Liver (tissue), 8 donors: ENCODE measurements at regions not wholly inside any gene's neighbourhood (a gene's known extent, or its start where the extent isn't known, plus 50 kb on each side); places are given as distances from the start of the nearest gene placed in this dataset.

ENCODE experiments used
- DNase-seq: peaks from one replicate; pipeline ENCODE4 v3.0.0-alpha.2; 2017; ENCODE audit warnings: low spot score
- H3K27ac ChIP-seq, 2 donors: one replicate each; pipeline ENCODE4 v1.7.0; 2013; ENCODE audit warnings: inconsistent platforms in 2 of 2, low read length in 2 of 2, control low read depth in 1 of 2, low read depth in 1 of 2, mild to moderate bottlenecking in 1 of 2
- H3K27me3 ChIP-seq, 4 donors: one replicate each; pipeline versions ENCODE4 v1.6.1 to v1.7.0; 2013; ENCODE audit warnings: low read length in 3 of 4, inconsistent platforms in 1 of 4, mild to moderate bottlenecking in 1 of 4, moderate library complexity in 1 of 4; ENCODE audit not compliant: control insufficient read depth in 4 of 4, insufficient read depth in 4 of 4
- H3K36me3 ChIP-seq, 4 donors: one replicate each; pipeline versions ENCODE4 v1.6.1 to v1.7.0; 2013; ENCODE audit warnings: low read length in 3 of 4, mild to moderate bottlenecking in 3 of 4, low read depth in 1 of 4, moderate library complexity in 1 of 4; ENCODE audit not compliant: control insufficient read depth in 4 of 4, insufficient read depth in 3 of 4
- H3K4me1 ChIP-seq, 4 donors: one replicate each; pipeline versions ENCODE4 v1.6.1 to v1.7.0; 2013; ENCODE audit warnings: low read length in 3 of 4, mild to moderate bottlenecking in 3 of 4, moderate library complexity in 1 of 4; ENCODE audit not compliant: control insufficient read depth in 4 of 4, insufficient read depth in 4 of 4
- H3K4me3 ChIP-seq, 3 donors: one replicate each; pipeline versions ENCODE4 v1.6.1 to v1.7.0; 2013; ENCODE audit warnings: low read length in 3 of 3, control low read depth in 1 of 3, low read depth in 1 of 3, mild to moderate bottlenecking in 1 of 3
- H3K9ac ChIP-seq, 2 donors: one replicate each; pipeline ENCODE4 v1.7.0; 2013; ENCODE audit warnings: low read length in 2 of 2, mild to moderate bottlenecking in 2 of 2, moderate library complexity in 2 of 2, control low read depth in 1 of 2, low read depth in 1 of 2
- H3K9me3 ChIP-seq, 4 donors: one replicate each; pipeline versions ENCODE4 v1.6.1 to v1.7.0; 2013; ENCODE audit warnings: low read length in 3 of 4; ENCODE audit not compliant: control insufficient read depth in 4 of 4
- ATF3 ChIP-seq: IDR thresholded peaks from 2 replicates; pipeline ENCODE4 v1.6.1; 2016; ENCODE audit warnings: antibody characterized with exemption
- CTCF ChIP-seq: fragments of 150-350 bp; IDR thresholded peaks from 2 replicates; pipeline ENCODE4 v1.5.1; 2017; ENCODE audit warnings: improper control_type of control experiment, low read depth, low read length; ENCODE audit not compliant: missing input control
- EGR1 ChIP-seq, 2 donors: IDR thresholded peaks; 2 replicates each; pipeline ENCODE4 v1.6.1; 2016 to 2018; ENCODE audit warnings: antibody characterized with exemption in 2 of 2, low read depth in 2 of 2
- FOXA1 ChIP-seq: IDR thresholded peaks from 2 replicates; pipeline ENCODE4 v1.6.1; 2016; ENCODE audit warnings: antibody characterized with exemption
- FOXA2 ChIP-seq: IDR thresholded peaks from 2 replicates; pipeline ENCODE4 v1.6.1; 2016; ENCODE audit warnings: antibody characterized with exemption
- GABPA ChIP-seq, 2 donors: IDR thresholded peaks in 1 of 2; conservative IDR thresholded peaks in 1 of 2; 2 replicates each; pipeline ENCODE4 v1.6.1; 2016; ENCODE audit warnings: antibody characterized with exemption in 2 of 2, mild to moderate bottlenecking in 1 of 2, moderate library complexity in 1 of 2
- HNF4A ChIP-seq, 2 donors: conservative IDR thresholded peaks; 2 replicates each; pipeline ENCODE4 v1.6.1; 2016; ENCODE audit warnings: antibody characterized with exemption in 2 of 2, mild to moderate bottlenecking in 2 of 2
- HNF4G ChIP-seq: IDR thresholded peaks from 2 replicates; pipeline ENCODE4 v1.6.1; 2016; ENCODE audit warnings: antibody characterized with exemption
- JUND ChIP-seq, 2 donors: IDR thresholded peaks; 2 replicates each; pipeline ENCODE4 v1.6.1; 2016; ENCODE audit warnings: antibody characterized with exemption in 2 of 2
- MAX ChIP-seq: IDR thresholded peaks from 2 replicates; pipeline ENCODE4 v1.6.1; 2016; ENCODE audit warnings: antibody characterized with exemption
- NR2F2 ChIP-seq: IDR thresholded peaks from 2 replicates; pipeline ENCODE4 v1.6.1; 2016; ENCODE audit warnings: antibody characterized with exemption
- RAD21 ChIP-seq, 2 donors: IDR thresholded peaks; 2 replicates each; pipeline ENCODE4 v1.6.1; 2016; ENCODE audit warnings: antibody characterized with exemption in 2 of 2, mild to moderate bottlenecking in 2 of 2
- REST ChIP-seq: IDR thresholded peaks from 2 replicates; pipeline ENCODE4 v1.6.1; 2016; ENCODE audit warnings: antibody characterized with exemption, mild to moderate bottlenecking
- RXRA ChIP-seq, 2 donors: IDR thresholded peaks; 2 replicates each; pipeline ENCODE4 v1.6.1; 2017 to 2018; ENCODE audit warnings: antibody characterized with exemption in 2 of 2, mild to moderate bottlenecking in 1 of 2
- TAF1 ChIP-seq: conservative IDR thresholded peaks from 2 replicates; pipeline ENCODE4 v1.6.1; 2016; ENCODE audit warnings: antibody characterized with exemption, mild to moderate bottlenecking
- YY1 ChIP-seq: IDR thresholded peaks from 2 replicates; pipeline ENCODE4 v1.6.1; 2016; ENCODE audit warnings: antibody characterized with exemption, mild to moderate bottlenecking
- ZBTB33 ChIP-seq: IDR thresholded peaks from 2 replicates; pipeline ENCODE4 v1.6.1; 2016; ENCODE audit warnings: antibody characterized with exemption
- WGBS: extraction: QIAGEN DNeasy Blood & Tissue Kit; methylation state at CpG from one replicate; pipeline ENCODE4 v1.1.7; 2013; 5-methylcytosine and 5-hydroxymethylcytosine counted together
- donor health status: healthy.
- donor health status: healthy.
- donor health status: healthy.
- donor health status: healthy.
- donor health status: healthy.

- no peak overlapping the region for H3K27ac ChIP-seq
- TF ChIP-seq TAF1 (no peak), HNF4G (no peak), RXRA (IDR thresholded peaks at IDR 0.05) (no peak), MAX (no peak), ATF3 (no peak), ZBTB33 (no peak), EGR1 (IDR thresholded peaks at IDR 0.05; ENCODE audit: low read depth in 2 of 2) (no peak), FOXA2 (no peak), REST (no peak), HNF4A (conservative IDR thresholded peaks at IDR 0.05) (no peak), NR2F2 (no peak)
- DNase-seq: no peak
- peaks cover 0 to 6% (median 0%) of the 10 kb centered on the region in 4 donors for H3K27me3 ChIP-seq
- no peak overlapping the region for H3K4me3 ChIP-seq
- no peaks in the 10 kb centered on the region for H3K4me1 ChIP-seq
- WGBS: 93% methylated on average over 6 of the region's 6 CpGs
- H3K9me3 ChIP-seq: peaks cover 0 to 4% (median under 1%) of the 10 kb centered on the region in 4 donors
- no peak overlapping the region for H3K9ac ChIP-seq
- no peaks in the 10 kb centered on the region for H3K36me3 ChIP-seq
Measured at GRCh38 chr3:6255229-6255628, 605.7 kb upstream of the GRM7 start.

- no peak for DNase-seq
- H3K9ac ChIP-seq: no peak overlapping the region
- H3K9me3 ChIP-seq: no peaks in the 10 kb centered on the region
- peaks cover 0 to 4% (median 0%) of the 10 kb centered on the region in 4 donors for H3K27me3 ChIP-seq
- no peak overlapping the region for H3K4me3 ChIP-seq
- WGBS: 76% methylated on average over 5 of the region's 5 CpGs
- no peaks in the 10 kb centered on the region for H3K36me3 ChIP-seq
- H3K4me1 ChIP-seq: no peaks in the 10 kb centered on the region
- H3K27ac ChIP-seq: no peak overlapping the region
- no peak for TF ChIP-seq HNF4G
- no peak for TF ChIP-seq REST
- TF ChIP-seq FOXA1: no peak
- no peak for TF ChIP-seq GABPA (IDR thresholded peaks at IDR 0.05 in 1 of 2, conservative IDR thresholded peaks at IDR 0.05 in 1 of 2)
- TF ChIP-seq CTCF: no peak
- TF ChIP-seq RXRA (IDR thresholded peaks at IDR 0.05): no peak
- TF ChIP-seq RAD21 (IDR thresholded peaks at IDR 0.05): no peak
- TF ChIP-seq FOXA2: no peak
- TF ChIP-seq YY1: no peak
- no peak for TF ChIP-seq HNF4A (conservative IDR thresholded peaks at IDR 0.05)
- TF ChIP-seq ZBTB33: no peak
- TF ChIP-seq TAF1: no peak
- TF ChIP-seq JUND (IDR thresholded peaks at IDR 0.05): no peak
- no peak for TF ChIP-seq EGR1 (IDR thresholded peaks at IDR 0.05; ENCODE audit: low read depth in 2 of 2)
- TF ChIP-seq MAX: no peak
Measured at GRCh38 chr3:6260551-6261191, 600.2 kb upstream of the GRM7 start.
